K562 (cell line): ENCODE measurements at regions not wholly inside any gene's neighbourhood (a gene's known extent, or its start where the extent isn't known, plus 50 kb on each side); places are given as distances from the start of the nearest gene placed in this dataset.

ENCODE experiments used
- ATAC-seq: fragments of 200-7000 bp; cut with Tn5 transposase; 3 replicates; pipeline ENCODE4 v1.9.1; 2020; ENCODE audit warnings: moderate library complexity
- BruUV-seq: library from RNA; stranded (reverse); fragments of 400-500 nt; replicated peaks from 2 replicates; lab custom pipeline; 2021; lab: Mats Ljungman, UMichigan
- CTCF ChIA-PET: fragments of 300-600 bp; formaldehyde crosslinking; extraction: SDS; loops from one replicate; lab custom pipeline; 2021; ENCODE audit warnings: low intra/inter-chr PET ratio; lab: Yijun Ruan, JAX
- POLR2A ChIA-PET: fragments of 300-600, 350-650 bp; sonication (Branson Sonifier 250); formaldehyde crosslinking; extraction: SDS; loops from one replicate; lab custom pipeline; 2021; ENCODE audit warnings: antibody characterized with exemption, inconsistent platforms; lab: Yijun Ruan, JAX
- DNase-seq, 4 experiments: peaks; one replicate each; pipeline versions ENCODE4 v3.0.0 to v3.0.0-alpha.2; 2011 to 2018; ENCODE audit warnings: low spot score in 3 of 4, mixed read lengths in 3 of 4; ENCODE audit errors: extremely low read depth in 1 of 4
- FAIRE-seq: peaks from 2 replicates; lab custom pipeline; 2011; peaks lifted over from hg19 to GRCh38; lab: Jason Lieb, UNC
- H2AFZ ChIP-seq: 2 replicates; pipeline ENCODE4 v1.6.0; 2011; ENCODE audit warnings: low read depth, low read length, control low read depth, inconsistent platforms
- H3K27ac ChIP-seq: fragments of 200-600 bp; 3 replicates; pipeline ENCODE4 v1.8.0; 2011; ENCODE audit warnings: low read depth, mild to moderate bottlenecking, control low read depth, inconsistent platforms, low read length, moderate library complexity, mixed read lengths; ENCODE audit errors: extremely low read depth
- H3K27me3 ChIP-seq, 2 experiments: fragments of 300-600 bp in 1 of 2; 2 replicates in 1 of 2; 3 replicates in 1 of 2; pipeline versions ENCODE4 v1.6.0 to v1.8.0; 2011; ENCODE audit warnings: inconsistent platforms in 2 of 2, low read length in 2 of 2, mild to moderate bottlenecking in 1 of 2, mixed read lengths in 1 of 2, moderate library complexity in 1 of 2; ENCODE audit not compliant: control insufficient read depth in 2 of 2, insufficient read depth in 2 of 2
- H3K36me3 ChIP-seq: fragments of 300-600 bp; 3 replicates; pipeline ENCODE4 v1.8.0; 2011; ENCODE audit warnings: mild to moderate bottlenecking, low read length, inconsistent platforms; ENCODE audit not compliant: control insufficient read depth, insufficient read depth
- H3K4me1 ChIP-seq, 2 experiments: fragments of 200-600 bp in 1 of 2; replicated peaks in 1 of 2; 2 replicates in 1 of 2; 3 replicates in 1 of 2; pipeline versions ENCODE4 v1.5.1 to v1.8.0; 2011; ENCODE audit warnings: inconsistent platforms in 2 of 2, low read length in 2 of 2, mild to moderate bottlenecking in 1 of 2, mixed read lengths in 1 of 2, moderate library complexity in 1 of 2; ENCODE audit not compliant: control insufficient read depth in 2 of 2, insufficient read depth in 2 of 2
- H3K4me2 ChIP-seq: 2 replicates; pipeline ENCODE4 v1.6.1; 2011; ENCODE audit warnings: low read length, control low read depth, inconsistent platforms, mixed read lengths; ENCODE audit not compliant: insufficient read depth
- H3K4me3 ChIP-seq: fragments of 200-600 bp; sonication (generic), shearing (Covaris generic); 2 replicates; pipeline ENCODE4 v1.5.1; 2016; ENCODE audit warnings: control low read depth, inconsistent platforms
- H3K79me2 ChIP-seq: fragments of 200-600 bp; 3 replicates; pipeline ENCODE4 v1.8.0; 2011; ENCODE audit warnings: low read length, inconsistent platforms; ENCODE audit not compliant: control insufficient read depth, insufficient read depth
- H3K9ac ChIP-seq, 2 experiments: 2 replicates each; pipeline versions ENCODE4 v1.6.0 to v1.6.1; 2011; ENCODE audit warnings: low read depth in 2 of 2, low read length in 2 of 2, control low read depth in 1 of 2, inconsistent platforms in 1 of 2, mild to moderate bottlenecking in 1 of 2, mixed read lengths in 1 of 2; ENCODE audit not compliant: insufficient read depth in 1 of 2
- H3K9me1 ChIP-seq: one replicate; pipeline ENCODE4 v1.6.0; 2011; ENCODE audit warnings: inconsistent platforms, mild to moderate bottlenecking, low read length, moderate library complexity; ENCODE audit not compliant: control insufficient read depth, insufficient read depth
- H3K9me3 ChIP-seq: replicated peaks from 2 replicates; pipeline ENCODE4 v1.5.1; 2011; ENCODE audit warnings: low read depth, low read length, inconsistent platforms; ENCODE audit not compliant: control insufficient read depth, insufficient read depth
- H4K20me1 ChIP-seq: replicated peaks from 2 replicates; pipeline ENCODE4 v1.6.1; 2011; ENCODE audit warnings: low read length, inconsistent platforms, mixed read lengths; ENCODE audit not compliant: control insufficient read depth, insufficient read depth
- CCAR2 ChIP-seq: fragments of 200-400 bp; formaldehyde crosslinking; IDR thresholded peaks from 2 replicates; pipeline ENCODE4 v1.6.1; 2017; ENCODE audit warnings: mild to moderate bottlenecking, low read depth, low read length
- ETV6 ChIP-seq, 3 experiments: fragments of 150-350 bp in 1 of 3; sonication (generic) in 1 of 3; formaldehyde crosslinking in 1 of 3; IDR thresholded peaks; 2 replicates each; pipeline versions ENCODE4 v1.6.1 to v1.8.0; 2014 to 2022; ENCODE audit warnings: borderline replicate concordance in 2 of 3, low read depth in 2 of 3, antibody characterized with exemption in 1 of 3, low read length in 1 of 3, mild to moderate bottlenecking in 1 of 3, missing genetic modification reagents in 1 of 3
- HNRNPK ChIP-seq: fragments of 200-400 bp; formaldehyde crosslinking; IDR thresholded peaks from one replicate; pipeline ENCODE4 v1.6.1; 2018; ENCODE audit warnings: mild to moderate bottlenecking, low read depth, low read length; ENCODE audit not compliant: poor library complexity, severe bottlenecking
- NFYB ChIP-seq: IDR thresholded peaks from 2 replicates; pipeline ENCODE4 v1.6.1; 2011; ENCODE audit warnings: mild to moderate bottlenecking, moderate library complexity; ENCODE audit not compliant: insufficient read length; ENCODE audit errors: extremely low read depth
- POLR2B ChIP-seq: fragments of 450-650 bp; IDR thresholded peaks from 2 replicates; pipeline ENCODE4 v1.6.1; 2018; ENCODE audit warnings: low read depth; ENCODE audit not compliant: partially characterized antibody
- RAD21 ChIP-seq, 2 experiments: fragments of 250-450 bp in 1 of 2; fragments of 450-650 bp in 1 of 2; sonication (Bioruptor Pico) in 1 of 2; formaldehyde crosslinking in 1 of 2; IDR thresholded peaks in 1 of 2; conservative IDR thresholded peaks in 1 of 2; 2 replicates each; pipeline versions ENCODE4 v1.4.0 to v1.8.0; 2020 to 2022; ENCODE audit warnings: mild to moderate bottlenecking in 2 of 2, moderate library complexity in 1 of 2
- RBM34 ChIP-seq: fragments of 200-400 bp; formaldehyde crosslinking; IDR thresholded peaks from 2 replicates; pipeline ENCODE4 v1.6.1; 2018; ENCODE audit warnings: low read length, borderline replicate concordance; ENCODE audit not compliant: insufficient read depth
- YY1 ChIP-seq, 3 experiments: IDR thresholded peaks; 2 replicates each; pipeline ENCODE4 v1.6.1; 2011; ENCODE audit warnings: low read length in 2 of 3, mild to moderate bottlenecking in 2 of 3, moderate library complexity in 2 of 3, borderline replicate concordance in 1 of 3, control low read depth in 1 of 3, low read depth in 1 of 3; ENCODE audit not compliant: insufficient read depth in 3 of 3, insufficient replicate concordance in 2 of 3, control insufficient read depth in 1 of 3, insufficient read length in 1 of 3; ENCODE audit errors: extremely low read depth in 1 of 3
- ZBED1 ChIP-seq: IDR thresholded peaks from 2 replicates; pipeline ENCODE4 v1.6.1; 2014
- ZFP36 ChIP-seq: fragments of 150-350 bp; IDR thresholded peaks from 2 replicates; pipeline ENCODE4 v1.6.1; 2018; ENCODE audit warnings: low read length, low read depth; ENCODE audit not compliant: partially characterized antibody
- ZNF280B ChIP-seq: fragments of 250-450 bp; sonication (Bioruptor Pico); IDR thresholded peaks from 2 replicates; pipeline ENCODE4 v1.5.1; 2021; ENCODE audit warnings: mild to moderate bottlenecking
- WGBS: fragments of 100-300 bp; shearing (Covaris generic); methylation state at CpG from one replicate; pipeline ENCODE4 v1.1.6; 2016; ENCODE audit warnings: low coverage, mixed read lengths; ENCODE audit not compliant: insufficient coverage; ENCODE audit errors: missing lambda C conversion rate; 5-methylcytosine and 5-hydroxymethylcytosine counted together
- in situ Hi-C: fragments of 300-500 bp; cut with MboI; formaldehyde crosslinking; loops from 4 replicates; pipeline ENCODE4 v1.15.0; 2018; ENCODE audit warnings: inconsistent platforms, mixed read lengths
- intact Hi-C: fragments of 100-400 bp; cut with micrococcal nuclease; formaldehyde crosslinking; loops from 2 replicates; pipeline ENCODE4 v1.14.2; 2022

GRCh38 chr13:85334187-85334586, 465.0 kb downstream of the SLITRK6 start:
- Histone ChIP-seq H4K20me1 (no peaks in the 10 kb centered on the region), H3K4me3 (no peak overlapping the region), H3K79me2 (no peaks in the 10 kb centered on the region), H3K36me3 (no peaks in the 10 kb centered on the region), H3K27ac (no peak overlapping the region), H3K9ac (no peak overlapping the region), H3K9me3 (no peaks in the 10 kb centered on the region), H3K4me1 (no peaks in the 10 kb centered on the region), H3K27me3 (no peaks in the 10 kb centered on the region), H3K4me2 (no peak overlapping the region), H3K9me1 (no peaks in the 10 kb centered on the region), H2AFZ (no peak overlapping the region)
- ATAC-seq: no peak
- FAIRE-seq: no peak
- no peak for DNase-seq
- no TSS peak for BruUV-seq
- TF ChIP-seq CCAR2 (no peak), POLR2B (no peak), NFYB (no peak), ZNF280B (CRISPR knock-in tag) (no peak), ZBED1 (no peak), ETV6 (IDR thresholded peaks at IDR 0.05; ENCODE audit: borderline replicate concordance in 1 of 2, low read depth in 2 of 2, low read length in 1 of 2) (no peak), ETV6 (CRISPR knock-in tag; IDR thresholded peaks at IDR 0.05; ENCODE audit: borderline replicate concordance) (no peak), YY1 (IDR thresholded peaks at IDR 0.05; ENCODE audit: borderline replicate concordance in 1 of 3, control insufficient read depth in 1 of 3, extremely low read depth in 1 of 3, insufficient read depth in 3 of 3, insufficient read length in 1 of 3, insufficient replicate concordance in 2 of 3, low read depth in 1 of 3, low read length in 2 of 3) (no peak), RAD21 (CRISPR knock-in tag; conservative IDR thresholded peaks at IDR 0.05 in 1 of 2, IDR thresholded peaks at IDR 0.05 in 1 of 2) (no peak), HNRNPK (no peak), RBM34 (no peak), ZFP36 (no peak)
- in situ Hi-C loops: no loop called here
- ChIA-PET POLR2A (no interaction called here), CTCF (no interaction called here)
- intact Hi-C loops: no loop called here
- 0% methylated on average over 3 of the region's 4 CpGs for WGBS
